Muscle layer of colon (tissue), 2 donors: ENCODE measurements at regions not wholly inside any gene's neighbourhood (a gene's known extent, or its start where the extent isn't known, plus 50 kb on each side); places are given as distances from the start of the nearest gene placed in this dataset.

Experiments used
- H3K27ac ChIP-seq: one replicate; pipeline ENCODE4 v1.7.0; 2013; ENCODE audit warnings: low read depth, mild to moderate bottlenecking, low read length, moderate library complexity
- H3K27me3 ChIP-seq, 2 donors: one replicate each; pipeline ENCODE4 v1.7.0; 2013; ENCODE audit warnings: low read length in 2 of 2, mild to moderate bottlenecking in 2 of 2; ENCODE audit not compliant: insufficient read depth in 2 of 2, control insufficient read depth in 1 of 2
- H3K36me3 ChIP-seq: one replicate; pipeline ENCODE4 v1.7.0; 2013; ENCODE audit warnings: mild to moderate bottlenecking, low read length; ENCODE audit not compliant: insufficient read depth
- H3K4me1 ChIP-seq: one replicate; pipeline ENCODE4 v1.7.0; 2013; ENCODE audit warnings: mild to moderate bottlenecking, low read length; ENCODE audit not compliant: insufficient read depth
- H3K4me3 ChIP-seq, 2 donors: one replicate each; pipeline ENCODE4 v1.7.0; 2013; ENCODE audit warnings: low read length in 2 of 2, low read depth in 1 of 2, mild to moderate bottlenecking in 1 of 2, moderate library complexity in 1 of 2
- H3K9ac ChIP-seq: one replicate; pipeline ENCODE4 v1.7.0; 2013; ENCODE audit warnings: low read length
- H3K9me3 ChIP-seq: one replicate; pipeline ENCODE4 v1.7.0; 2013; ENCODE audit warnings: mild to moderate bottlenecking, low read length
- donor health status: abdominal sarcoma.
- donor health status: Adenocarcinoma of cecum.

- no peak overlapping the region for H3K9ac ChIP-seq
- no peaks in the 10 kb centered on the region for H3K36me3 ChIP-seq
- no peaks in the 10 kb centered on the region for H3K4me1 ChIP-seq
- H3K4me3 ChIP-seq: no peak overlapping the region
- no peak overlapping the region for H3K27ac ChIP-seq
- H3K9me3 ChIP-seq: no peaks in the 10 kb centered on the region
- no peaks in the 10 kb centered on the region for H3K27me3 ChIP-seq
Observed at GRCh38 chr1:165052431-165052830, 304.1 kb downstream of the LMX1A start.

GRCh38 chr1:165050246-165050645, 306.3 kb downstream of the LMX1A start:
- Histone ChIP-seq H3K27me3 (no peaks in the 10 kb centered on the region), H3K27ac (no peak overlapping the region), H3K4me1 (no peaks in the 10 kb centered on the region), H3K4me3 (no peak overlapping the region), H3K36me3 (no peaks in the 10 kb centered on the region), H3K9me3 (no peaks in the 10 kb centered on the region), H3K9ac (no peak overlapping the region)

GRCh38 chr1:165047994-165048393, 308.5 kb downstream of the LMX1A start:
- Histone ChIP-seq H3K4me3 (no peak overlapping the region), H3K4me1 (no peaks in the 10 kb centered on the region), H3K36me3 (no peaks in the 10 kb centered on the region), H3K9ac (no peak overlapping the region), H3K27me3 (no peaks in the 10 kb centered on the region), H3K27ac (no peak overlapping the region), H3K9me3 (no peaks in the 10 kb centered on the region)

- H3K27me3 ChIP-seq: no peaks in the 10 kb centered on the region
- no peaks in the 10 kb centered on the region for H3K4me1 ChIP-seq
- H3K9me3 ChIP-seq: no peaks in the 10 kb centered on the region
- no peak overlapping the region for H3K4me3 ChIP-seq
- no peaks in the 10 kb centered on the region for H3K36me3 ChIP-seq
- no peak overlapping the region for H3K9ac ChIP-seq
- no peak overlapping the region for H3K27ac ChIP-seq
Observed at GRCh38 chr1:165045902-165046301, 310.6 kb downstream of the LMX1A start.

- no peaks in the 10 kb centered on the region for H3K27me3 ChIP-seq
- H3K9me3 ChIP-seq: no peaks in the 10 kb centered on the region
- H3K9ac ChIP-seq: no peak overlapping the region
- H3K4me1 ChIP-seq: no peaks in the 10 kb centered on the region
- no peak overlapping the region for H3K27ac ChIP-seq
- no peak overlapping the region for H3K4me3 ChIP-seq
- no peaks in the 10 kb centered on the region for H3K36me3 ChIP-seq
Observed at GRCh38 chr1:165040641-165041040, 315.9 kb downstream of the LMX1A start.

GRCh38 chr1:165039996-165040395, 316.5 kb downstream of the LMX1A start:
- Histone ChIP-seq H3K27ac (no peak overlapping the region), H3K36me3 (no peaks in the 10 kb centered on the region), H3K9ac (no peak overlapping the region), H3K27me3 (no peaks in the 10 kb centered on the region), H3K4me1 (no peaks in the 10 kb centered on the region), H3K9me3 (no peaks in the 10 kb centered on the region), H3K4me3 (no peak overlapping the region)

GRCh38 chr1:165036403-165036802, 320.1 kb downstream of the LMX1A start:
- Histone ChIP-seq H3K27me3 (no peaks in the 10 kb centered on the region), H3K9me3 (no peaks in the 10 kb centered on the region), H3K27ac (no peak overlapping the region), H3K36me3 (no peaks in the 10 kb centered on the region), H3K4me1 (no peaks in the 10 kb centered on the region), H3K9ac (no peak overlapping the region), H3K4me3 (no peak overlapping the region)

- H3K9me3 ChIP-seq: no peaks in the 10 kb centered on the region
- no peaks in the 10 kb centered on the region for H3K4me1 ChIP-seq
- no peaks in the 10 kb centered on the region for H3K36me3 ChIP-seq
- H3K4me3 ChIP-seq: no peak overlapping the region
- H3K27ac ChIP-seq: no peak overlapping the region
- no peaks in the 10 kb centered on the region for H3K27me3 ChIP-seq
- no peak overlapping the region for H3K9ac ChIP-seq
Observed at GRCh38 chr1:165034136-165034809, 322.2 kb downstream of the LMX1A start.

GRCh38 chr1:165031001-165031400, 325.5 kb downstream of the LMX1A start:
- Histone ChIP-seq H3K9me3 (no peaks in the 10 kb centered on the region), H3K9ac (no peak overlapping the region), H3K36me3 (no peaks in the 10 kb centered on the region), H3K27me3 (no peaks in the 10 kb centered on the region), H3K4me1 (no peaks in the 10 kb centered on the region), H3K27ac (no peak overlapping the region), H3K4me3 (no peak overlapping the region)

GRCh38 chr1:165025805-165026204, 330.7 kb downstream of the LMX1A start:
- no peak overlapping the region for H3K9ac ChIP-seq
- no peaks in the 10 kb centered on the region for H3K36me3 ChIP-seq
- H3K4me1 ChIP-seq: no peaks in the 10 kb centered on the region
- H3K27me3 ChIP-seq: no peaks in the 10 kb centered on the region
- H3K9me3 ChIP-seq: no peaks in the 10 kb centered on the region
- H3K4me3 ChIP-seq: no peak overlapping the region
- H3K27ac ChIP-seq: no peak overlapping the region

GRCh38 chr1:165014753-165015152, 341.8 kb downstream of the LMX1A start:
- Histone ChIP-seq H3K27me3 (no peaks in the 10 kb centered on the region), H3K27ac (no peak overlapping the region), H3K4me1 (peaks cover 18% of the 10 kb centered on the region), H3K4me3 (no peak overlapping the region), H3K9me3 (no peaks in the 10 kb centered on the region), H3K9ac (no peak overlapping the region), H3K36me3 (no peaks in the 10 kb centered on the region)

- H3K36me3 ChIP-seq: no peaks in the 10 kb centered on the region
- no peaks in the 10 kb centered on the region for H3K9me3 ChIP-seq
- no peak overlapping the region for H3K9ac ChIP-seq
- peaks cover 23% of the 10 kb centered on the region for H3K4me1 ChIP-seq
- H3K27ac ChIP-seq: peak overlapping the region; percentile 4
- H3K27me3 ChIP-seq: no peaks in the 10 kb centered on the region
- H3K4me3 ChIP-seq: no peak overlapping the region
Observed at GRCh38 chr1:165011991-165012531, 344.5 kb downstream of the LMX1A start.
